HG02870 (cell line): ENCODE measurements at regions not wholly inside any gene's neighbourhood (a gene's known extent, or its start where the extent isn't known, plus 50 kb on each side); places are given as distances from the start of the nearest gene placed in this dataset.

Source experiments
- ATAC-seq: cut with Tn5 transposase; IDR thresholded peaks from one replicate; pipeline ENCODE4 v1.9.1; 2021; ENCODE audit warnings: mild to moderate bottlenecking, moderate library complexity; ENCODE audit not compliant: unreplicated experiment

- no peak for ATAC-seq
Measured at GRCh38 chr5:143473481-143473880, 70.0 kb upstream of the NR3C1 start.

GRCh38 chr5:143472576-143472975 lies 69.1 kb upstream of the NR3C1 start:
- no peak for ATAC-seq

GRCh38 chr5:143471666-143472464 lies 68.4 kb upstream of the NR3C1 start:
- no peak for ATAC-seq

- no peak for ATAC-seq
Measured at GRCh38 chr5:143471041-143471509, 67.6 kb upstream of the NR3C1 start.

- no peak for ATAC-seq
Measured at GRCh38 chr5:143470120-143470519, 66.6 kb upstream of the NR3C1 start.

- no peak for ATAC-seq
Measured at GRCh38 chr5:143469125-143469524, 65.6 kb upstream of the NR3C1 start.

GRCh38 chr5:143466632-143467031 lies 63.1 kb upstream of the NR3C1 start:
- ATAC-seq: no peak

- no peak for ATAC-seq
Measured at GRCh38 chr5:143464723-143465490, 61.4 kb upstream of the NR3C1 start.

- no peak for ATAC-seq
Measured at GRCh38 chr5:143462431-143462830, 58.9 kb upstream of the NR3C1 start.

GRCh38 chr5:143459433-143459832 lies 55.9 kb upstream of the NR3C1 start:
- ATAC-seq: no peak

GRCh38 chr5:143456952-143457547 lies 53.6 kb upstream of the NR3C1 start:
- no peak for ATAC-seq

- no peak for ATAC-seq
Measured at GRCh38 chr5:143454936-143455516, 51.5 kb upstream of the NR3C1 start.

- ATAC-seq: no peak
Measured at GRCh38 chr5:143453720-143454119, 50.2 kb upstream of the NR3C1 start.
